ENCODE measurements at regions not wholly inside any gene's neighbourhood (a gene's known extent, or its start where the extent isn't known, plus 50 kb on each side); places are given as distances from the start of the nearest gene placed in this dataset.
"Not testable (repeated sequence)": the region's sequence is repeated elsewhere in the genome, so short reads cannot be mapped to it uniquely, and the experiment has no call there.

- TF ChIP-seq ZNF391 (tag by site-specific recombination; IDR thresholded peaks at IDR 0.05; ENCODE audit: borderline replicate concordance, low read depth): no peak
- TF ChIP-seq ZBTB6 (tag by site-specific recombination; IDR thresholded peaks at IDR 0.05): no peak
- no peak for TF ChIP-seq ZNF529 (tag by site-specific recombination; IDR thresholded peaks at IDR 0.05; ENCODE audit: insufficient replicate concordance)
- no peak for TF ChIP-seq MEIS1 (CRISPR knock-in tag; IDR thresholded peaks at IDR 0.05; ENCODE audit: borderline replicate concordance)
- TF ChIP-seq ZFP37 (tag by site-specific recombination; IDR thresholded peaks at IDR 0.05): no peak
- no peak for TF ChIP-seq PRDM4 (tag by site-specific recombination; IDR thresholded peaks at IDR 0.05)
- no peak for TF ChIP-seq REST (tag by site-specific recombination; IDR thresholded peaks at IDR 0.05)
Observed at GRCh38 chr9:75687359-75687953, 203.0 kb upstream of the PCSK5 start (continued).

GRCh38 chr9:75690551-75690950 lies 199.9 kb upstream of the PCSK5 start:
- POLR2A ChIA-PET; H3K27ac ChIP-seq (ENCODE audit: extremely low read depth, low read depth, low read length); H3K4me3 ChIP-seq (ENCODE audit: low read depth, low read length); H3K36me3 ChIP-seq (ENCODE audit: control insufficient read depth in 2 of 2, insufficient read depth in 1 of 2, low read length in 2 of 2); H3K9me3 ChIP-seq (ENCODE audit: control insufficient read depth, insufficient read depth, low read depth, low read length); H3K4me1 ChIP-seq (ENCODE audit: control insufficient read depth, insufficient read depth, low read length); CTCF ChIA-PET: not testable (repeated sequence)

- no peaks in the 10 kb centered on the region for H3K9me3 ChIP-seq (ENCODE audit: control insufficient read depth, insufficient read depth, low read depth, low read length)
- H3K4me3 ChIP-seq (ENCODE audit: low read depth, low read length): no peak overlapping the region
- H3K27ac ChIP-seq (ENCODE audit: extremely low read depth, low read depth, low read length): no peak overlapping the region
- ChIA-PET CTCF (no interaction called here), POLR2A (interaction anchor here (0.6 kb wide), 1 partner anchor 849 kb away, joined by 6 read pairs; no protein-coding TSS in a partner anchor)
- H3K4me1 ChIP-seq (ENCODE audit: control insufficient read depth, insufficient read depth, low read length): no peaks in the 10 kb centered on the region
- H3K36me3 ChIP-seq (ENCODE audit: control insufficient read depth in 2 of 2, insufficient read depth in 1 of 2, low read length in 2 of 2): no peaks in the 10 kb centered on the region
- no peak for TF ChIP-seq ZXDB (tag by site-specific recombination; IDR thresholded peaks at IDR 0.05)
- TF ChIP-seq ZNF624 (tag by site-specific recombination; IDR thresholded peaks at IDR 0.05): no peak
- TF ChIP-seq ZNF155 (tag by site-specific recombination; IDR thresholded peaks at IDR 0.05): no peak
- TF ChIP-seq ZBTB1 (tag by site-specific recombination; IDR thresholded peaks at IDR 0.05): no peak
- no peak for TF ChIP-seq ZSCAN16 (tag by site-specific recombination; IDR thresholded peaks at IDR 0.05)
- no peak for TF ChIP-seq ZNF560 (tag by site-specific recombination; IDR thresholded peaks at IDR 0.05; ENCODE audit: borderline replicate concordance)
- no peak for TF ChIP-seq ZNF146 (tag by site-specific recombination; IDR thresholded peaks at IDR 0.05)
- no peak for TF ChIP-seq ZNF654 (tag by site-specific recombination; IDR thresholded peaks at IDR 0.05; ENCODE audit: low read depth)
- no peak for TF ChIP-seq ZNF140 (tag by site-specific recombination; IDR thresholded peaks at IDR 0.05)
- TF ChIP-seq ZFP37 (tag by site-specific recombination; IDR thresholded peaks at IDR 0.05): no peak
- TF ChIP-seq ZBTB8A (tag by site-specific recombination; IDR thresholded peaks at IDR 0.05): no peak
- TF ChIP-seq ZNF112 (tag by site-specific recombination; IDR thresholded peaks at IDR 0.05): no peak
- no peak for TF ChIP-seq ZSCAN5A (tag by site-specific recombination; IDR thresholded peaks at IDR 0.05)
Observed at GRCh38 chr9:75691408-75691807, 199.1 kb upstream of the PCSK5 start.

Data from HEK293 (cell line).